BLaER1 (cell line): ENCODE measurements at regions not wholly inside any gene's neighbourhood (a gene's known extent, or its start where the extent isn't known, plus 50 kb on each side); places are given as distances from the start of the nearest gene placed in this dataset.
"Not testable (repeated sequence)": the region's sequence is repeated elsewhere in the genome, so short reads cannot be mapped to it uniquely, and the experiment has no call there.

Source experiments
- H3K27ac ChIP-seq: shearing (Covaris generic); formaldehyde crosslinking; 2 replicates; pipeline ENCODE4 v1.8.1; 2022
- H3K27me3 ChIP-seq: shearing (Covaris generic); formaldehyde crosslinking; 2 replicates; pipeline ENCODE4 v1.8.1; 2022
- H3K36me3 ChIP-seq: shearing (Covaris generic); formaldehyde crosslinking; 2 replicates; pipeline ENCODE4 v1.8.1; 2022
- H3K4me1 ChIP-seq: shearing (Covaris generic); formaldehyde crosslinking; 2 replicates; pipeline ENCODE4 v1.8.1; 2022
- H3K4me2 ChIP-seq: shearing (Covaris generic); formaldehyde crosslinking; 2 replicates; pipeline ENCODE4 v1.8.1; 2022
- H3K4me3 ChIP-seq: shearing (Covaris generic); formaldehyde crosslinking; 2 replicates; pipeline ENCODE4 v1.8.1; 2022
- H3K9ac ChIP-seq: shearing (Covaris generic); formaldehyde crosslinking; 2 replicates; pipeline ENCODE4 v1.8.1; 2022
- H3K9me3 ChIP-seq: shearing (Covaris generic); formaldehyde crosslinking; 2 replicates; pipeline ENCODE4 v1.8.1; 2022
- H4K20me1 ChIP-seq: shearing (Covaris generic); formaldehyde crosslinking; 2 replicates; pipeline ENCODE4 v1.8.1; 2022
- Cebpa-rat ChIP-seq: shearing (Covaris generic); IDR thresholded peaks from 2 replicates; pipeline ENCODE4 v1.8.1; 2022

- Histone ChIP-seq H3K4me1 (no peaks in the 10 kb centered on the region), H3K27ac (no peak overlapping the region), H3K9me3 (no peaks in the 10 kb centered on the region), H3K4me3 (no peak overlapping the region), H4K20me1 (peaks cover 3% of the 10 kb centered on the region; the same call in 1 of the 2 replicates), H3K36me3 (no peaks in the 10 kb centered on the region), H3K27me3 (peaks cover 19% of the 10 kb centered on the region), H3K9ac (no peak overlapping the region), H3K4me2 (no peak overlapping the region)
- no peak for TF ChIP-seq Cebpa-rat
Observed at GRCh38 chr2:143930891-143931290, 589.0 kb downstream of the ZEB2 start.

- no peak for TF ChIP-seq Cebpa-rat
- Histone ChIP-seq H4K20me1 (no peaks in the 10 kb centered on the region), H3K27me3 (no peaks in the 10 kb centered on the region), H3K36me3 (no peaks in the 10 kb centered on the region), H3K4me1 (no peaks in the 10 kb centered on the region), H3K27ac (no peak overlapping the region), H3K4me3 (no peak overlapping the region), H3K9me3 (no peaks in the 10 kb centered on the region), H3K4me2 (no peak overlapping the region), H3K9ac (no peak overlapping the region)
Observed at GRCh38 chr2:143928613-143929012, 591.3 kb downstream of the ZEB2 start.

GRCh38 chr2:143928184-143928583 lies 591.7 kb downstream of the ZEB2 start:
- H3K9ac ChIP-seq, result no peak overlapping the region
- H3K4me3 ChIP-seq, result no peak overlapping the region
- H3K4me1 ChIP-seq, result no peaks in the 10 kb centered on the region
- H3K36me3 ChIP-seq, result no peaks in the 10 kb centered on the region
- H4K20me1 ChIP-seq, result no peaks in the 10 kb centered on the region
- H3K9me3 ChIP-seq, result no peaks in the 10 kb centered on the region
- H3K27ac ChIP-seq, result no peak overlapping the region
- TF ChIP-seq Cebpa-rat, result no peak
- H3K4me2 ChIP-seq, result no peak overlapping the region
- H3K27me3 ChIP-seq, result no peaks in the 10 kb centered on the region

GRCh38 chr2:143926736-143927135 lies 593.2 kb downstream of the ZEB2 start:
- no peak overlapping the region for H3K9ac ChIP-seq
- H3K4me1 ChIP-seq, result no peaks in the 10 kb centered on the region
- H4K20me1 ChIP-seq, result no peaks in the 10 kb centered on the region
- no peaks in the 10 kb centered on the region for H3K9me3 ChIP-seq
- no peak overlapping the region for H3K27ac ChIP-seq
- no peak overlapping the region for H3K4me2 ChIP-seq
- no peak overlapping the region for H3K4me3 ChIP-seq
- no peaks in the 10 kb centered on the region for H3K27me3 ChIP-seq
- TF ChIP-seq Cebpa-rat, result no peak
- H3K36me3 ChIP-seq, result no peaks in the 10 kb centered on the region

GRCh38 chr2:143922261-143922830 lies 597.6 kb downstream of the ZEB2 start:
- H3K9me3 ChIP-seq, result peaks cover 21% of the 10 kb centered on the region
- H3K27ac ChIP-seq, H4K20me1 ChIP-seq, H3K4me2 ChIP-seq, H3K4me1 ChIP-seq, H3K27me3 ChIP-seq, H3K9ac ChIP-seq, H3K4me3 ChIP-seq, H3K36me3 ChIP-seq: not testable (repeated sequence)

GRCh38 chr2:143918465-143918989 lies 601.4 kb downstream of the ZEB2 start:
- H3K4me3 ChIP-seq, result no peak overlapping the region

GRCh38 chr2:143916781-143917180 lies 603.1 kb downstream of the ZEB2 start:
- H3K9ac ChIP-seq, result no peak overlapping the region

More at GRCh38 chr2:143918465-143918989, 601.4 kb downstream of the ZEB2 start:
- no peaks in the 10 kb centered on the region for H3K27me3 ChIP-seq
- H3K36me3 ChIP-seq, result no peaks in the 10 kb centered on the region
- H3K9ac ChIP-seq, result no peak overlapping the region
- no peak overlapping the region for H3K27ac ChIP-seq
- H4K20me1 ChIP-seq, result no peaks in the 10 kb centered on the region
- peaks cover 21% of the 10 kb centered on the region for H3K9me3 ChIP-seq
- H3K4me2 ChIP-seq, result no peak overlapping the region
- TF ChIP-seq Cebpa-rat, result no peak
- H3K4me1 ChIP-seq, result no peaks in the 10 kb centered on the region

GRCh38 chr2:143909577-143910353 lies 610.2 kb downstream of the ZEB2 start:
- Histone ChIP-seq H3K9me3 (no peaks in the 10 kb centered on the region), H3K4me1 (no peaks in the 10 kb centered on the region), H3K36me3 (no peaks in the 10 kb centered on the region), H3K4me3 (no peak overlapping the region), H3K27ac (no peak overlapping the region), H4K20me1 (no peaks in the 10 kb centered on the region), H3K4me2 (no peak overlapping the region), H3K9ac (no peak overlapping the region), H3K27me3 (no peaks in the 10 kb centered on the region)
- no peak for TF ChIP-seq Cebpa-rat

More at GRCh38 chr2:143916781-143917180, 603.1 kb downstream of the ZEB2 start:
- TF ChIP-seq Cebpa-rat, result no peak
- no peak overlapping the region for H3K27ac ChIP-seq
- H3K9me3 ChIP-seq, result peaks cover 21% of the 10 kb centered on the region
- no peak overlapping the region for H3K4me3 ChIP-seq
- H4K20me1 ChIP-seq, result no peaks in the 10 kb centered on the region
- H3K4me2 ChIP-seq, result no peak overlapping the region
- H3K27me3 ChIP-seq, result no peaks in the 10 kb centered on the region
- H3K4me1 ChIP-seq, result no peaks in the 10 kb centered on the region
- H3K36me3 ChIP-seq, result no peaks in the 10 kb centered on the region

- H3K27ac ChIP-seq, result no peak overlapping the region
- H3K9me3 ChIP-seq, result no peaks in the 10 kb centered on the region
- no peak for TF ChIP-seq Cebpa-rat
Observed at GRCh38 chr2:143908843-143909242, 611.1 kb downstream of the ZEB2 start.

GRCh38 chr2:143907801-143908200 lies 612.1 kb downstream of the ZEB2 start:
- no peaks in the 10 kb centered on the region for H3K36me3 ChIP-seq
- no peaks in the 10 kb centered on the region for H3K27me3 ChIP-seq
- no peak for TF ChIP-seq Cebpa-rat
- H3K9me3 ChIP-seq, result no peaks in the 10 kb centered on the region
- no peak overlapping the region for H3K9ac ChIP-seq
- H3K4me3 ChIP-seq, result no peak overlapping the region
- no peaks in the 10 kb centered on the region for H4K20me1 ChIP-seq
- H3K4me1 ChIP-seq, result no peaks in the 10 kb centered on the region
- H3K27ac ChIP-seq, result no peak overlapping the region
- H3K4me2 ChIP-seq, result no peak overlapping the region

More at GRCh38 chr2:143908843-143909242, 611.1 kb downstream of the ZEB2 start:
- Histone ChIP-seq H3K36me3 (no peaks in the 10 kb centered on the region), H3K9ac (no peak overlapping the region), H3K4me2 (no peak overlapping the region), H3K4me1 (no peaks in the 10 kb centered on the region), H4K20me1 (no peaks in the 10 kb centered on the region), H3K4me3 (no peak overlapping the region), H3K27me3 (no peaks in the 10 kb centered on the region)
